GM23338 (cell line): ENCODE measurements at regions not wholly inside any gene's neighbourhood (a gene's known extent, or its start where the extent isn't known, plus 50 kb on each side); places are given as distances from the start of the nearest gene placed in this dataset.

Experiments
- ATAC-seq: fragments of 200-7000 bp; cut with Tn5 transposase; 3 replicates; pipeline ENCODE4 v1.9.1; 2020
- DNase-seq: peaks from one replicate; pipeline ENCODE4 v3.0.0-alpha.2; 2015; ENCODE audit warnings: low spot score
- H2AFZ ChIP-seq: fragments of 200-600 bp; sonication (generic); 2 replicates; pipeline ENCODE4 v1.8.0; 2016; ENCODE audit warnings: antibody characterized with exemption, mild to moderate bottlenecking, moderate library complexity
- H3F3A ChIP-seq: fragments of 200-600 bp; sonication (generic); replicated peaks from 2 replicates; pipeline ENCODE4 v1.8.0; 2017; ENCODE audit warnings: antibody characterized with exemption, mixed run types, low read depth
- H3K27ac ChIP-seq: fragments of 200-600 bp; sonication (generic); 2 replicates; pipeline ENCODE4 v1.6.1; 2016; ENCODE audit warnings: low read depth
- H3K27me3 ChIP-seq: fragments of 200-600 bp; sonication (generic); 2 replicates; pipeline ENCODE4 v1.8.0; 2016; ENCODE audit warnings: mild to moderate bottlenecking, mixed run types, moderate library complexity; ENCODE audit not compliant: insufficient read depth
- H3K36me3 ChIP-seq: fragments of 200-600 bp; sonication (generic); 2 replicates; pipeline ENCODE4 v1.8.0; 2016; ENCODE audit warnings: mild to moderate bottlenecking; ENCODE audit not compliant: insufficient read depth
- H3K4me1 ChIP-seq: fragments of 200-600 bp; sonication (generic); 2 replicates; pipeline ENCODE4 v1.8.0; 2016; ENCODE audit warnings: mild to moderate bottlenecking, moderate library complexity; ENCODE audit not compliant: insufficient read depth
- H3K4me2 ChIP-seq: fragments of 200-600 bp; sonication (generic); 2 replicates; pipeline ENCODE4 v1.7.1; 2017; ENCODE audit warnings: mixed run types
- H3K4me3 ChIP-seq: fragments of 200-600 bp; sonication (generic); 2 replicates; pipeline ENCODE4 v1.6.1; 2016; ENCODE audit warnings: mixed run types
- H3K79me2 ChIP-seq: fragments of 200-600 bp; sonication (generic); replicated peaks from 2 replicates; pipeline ENCODE4 v1.8.0; 2017; ENCODE audit warnings: mild to moderate bottlenecking; ENCODE audit not compliant: insufficient read depth
- H3K9me2 ChIP-seq: fragments of 200-600 bp; sonication (generic); 2 replicates; pipeline ENCODE4 v1.8.0; 2017; ENCODE audit not compliant: insufficient read depth
- H4K20me1 ChIP-seq: fragments of 200-600 bp; sonication (generic); replicated peaks from 2 replicates; pipeline ENCODE4 v1.8.0; 2017; ENCODE audit warnings: mild to moderate bottlenecking; ENCODE audit not compliant: insufficient read depth
- H3K27ac Mint-ChIP-seq: 2 replicates; pipeline ENCODE4 v1.8.0; 2020; ENCODE audit warnings: inconsistent platforms, mild to moderate bottlenecking, moderate library complexity, mixed read lengths
- H3K27me3 Mint-ChIP-seq: 3 replicates; pipeline ENCODE4 v1.8.0; 2022; ENCODE audit warnings: low read depth, mild to moderate bottlenecking, moderate library complexity, mixed read lengths, inconsistent platforms; ENCODE audit not compliant: insufficient read depth, poor library complexity
- H3K36me3 Mint-ChIP-seq: 3 replicates; pipeline ENCODE4 v1.8.0; 2021; ENCODE audit warnings: low read depth, mild to moderate bottlenecking, inconsistent platforms, moderate library complexity, mixed read lengths
- H3K4me1 Mint-ChIP-seq: 3 replicates; pipeline ENCODE4 v1.8.0; 2020; ENCODE audit warnings: mild to moderate bottlenecking, inconsistent platforms, mixed read lengths
- H3K4me3 Mint-ChIP-seq: 3 replicates; pipeline ENCODE4 v1.8.0; 2021; ENCODE audit warnings: moderate library complexity, mild to moderate bottlenecking, inconsistent platforms, mixed read lengths
- H3K9me3 Mint-ChIP-seq: 3 replicates; pipeline ENCODE4 v1.8.0; 2020; ENCODE audit warnings: moderate library complexity, mild to moderate bottlenecking, inconsistent platforms, mixed read lengths
- ETS1 ChIP-seq: IDR thresholded peaks from 2 replicates; pipeline ENCODE4 v1.6.1; 2016; ENCODE audit warnings: antibody characterized with exemption
- NANOG ChIP-seq: IDR thresholded peaks from 2 replicates; pipeline ENCODE4 v1.6.1; 2016; ENCODE audit warnings: antibody characterized with exemption, borderline replicate concordance
- POLR2AphosphoS5 ChIP-seq: IDR thresholded peaks from 2 replicates; pipeline ENCODE4 v1.6.1; 2016; ENCODE audit warnings: antibody characterized with exemption, low read depth
- ZNF114 ChIP-seq: fragments of 250-450 bp; sonication (Bioruptor Pico); IDR thresholded peaks from 2 replicates; pipeline ENCODE4 v1.5.0; 2020; ENCODE audit warnings: mild to moderate bottlenecking, moderate library complexity
- ZNF331 ChIP-seq: fragments of 250-450 bp; sonication (Bioruptor Pico); IDR thresholded peaks from 2 replicates; pipeline ENCODE4 v1.5.0; 2020; ENCODE audit warnings: low read depth, mild to moderate bottlenecking, moderate library complexity
- ZNF462 ChIP-seq: fragments of 250-450 bp; sonication (Bioruptor Pico); IDR thresholded peaks from 2 replicates; pipeline ENCODE4 v1.5.0; 2020; ENCODE audit warnings: mild to moderate bottlenecking, moderate library complexity

- TF ChIP-seq ZNF462 (no peak), POLR2AphosphoS5 (no peak), ETS1 (no peak), ZNF331 (CRISPR knock-in tag) (no peak), NANOG (no peak), ZNF114 (CRISPR knock-in tag) (no peak)
Measured at GRCh38 chr2:2640371-2640770, 309.3 kb upstream of the MYT1L start (continued).

GRCh38 chr2:2639251-2640139, 308.4 kb upstream of the MYT1L start:
- ATAC-seq, result no peak
- Histone ChIP-seq H3K4me2 (no peak overlapping the region), H3F3A (no peaks in the 10 kb centered on the region), H3K27ac (no peak overlapping the region), H3K27me3 (no peaks in the 10 kb centered on the region), H2AFZ (no peak overlapping the region), H3K36me3 (no peaks in the 10 kb centered on the region), H4K20me1 (no peaks in the 10 kb centered on the region), H3K4me3 (no peak overlapping the region), H3K79me2 (no peaks in the 10 kb centered on the region), H3K9me2 (no peaks in the 10 kb centered on the region), H3K4me1 (no peaks in the 10 kb centered on the region)
- DNase-seq, result no peak
- 0 out of 3 replicates have a peak, but pooled peaks cover 3% of the 10 kb centered on the region for H3K4me1 Mint-ChIP-seq
- H3K9me3 Mint-ChIP-seq, result peaks cover 4% of the 10 kb centered on the region; the same call in 2 of the 3 replicates
- H3K4me3 Mint-ChIP-seq, result no peak overlapping the region
- no peak overlapping the region for H3K27ac Mint-ChIP-seq
- TF ChIP-seq POLR2AphosphoS5 (no peak), ETS1 (no peak)
- H3K27me3 Mint-ChIP-seq, result peaks cover 7% of the 10 kb centered on the region
- peaks cover 4% of the 10 kb centered on the region; the same call in 1 of the 3 replicates for H3K36me3 Mint-ChIP-seq
